22Rv1 (cell line): ENCODE measurements at regions not wholly inside any gene's neighbourhood (a gene's known extent, or its start where the extent isn't known, plus 50 kb on each side); places are given as distances from the start of the nearest gene placed in this dataset.

ENCODE experiments used
- CTCF ChIP-seq: fragments of 450-650 bp; IDR thresholded peaks from 2 replicates; pipeline ENCODE4 v1.5.1; 2017; ENCODE audit warnings: mild to moderate bottlenecking
- ZFX ChIP-seq: fragments of 450-650 bp; IDR thresholded peaks from 2 replicates; pipeline ENCODE4 v1.6.1; 2017; ENCODE audit warnings: antibody characterized with exemption, borderline replicate concordance

GRCh38 chr2:8549273-8549922 is 132.5 kb upstream of the ID2 start:
- TF ChIP-seq CTCF (no peak), ZFX (no peak)
